H9 (cell line): ENCODE measurements at regions not wholly inside any gene's neighbourhood (a gene's known extent, or its start where the extent isn't known, plus 50 kb on each side); places are given as distances from the start of the nearest gene placed in this dataset.

Experiments
- DNase-seq: peaks from one replicate; pipeline ENCODE4 v3.0.0-alpha.2; 2017
- H2AFZ ChIP-seq: one replicate; pipeline ENCODE4 v1.6.1; 2013; ENCODE audit warnings: mild to moderate bottlenecking, low read length, control low read depth, moderate library complexity
- H2AK5ac ChIP-seq: 2 replicates; pipeline ENCODE4 v1.6.1; 2013; ENCODE audit warnings: low read length, control low read depth, mixed read lengths; ENCODE audit not compliant: insufficient read length
- H2BK120ac ChIP-seq: one replicate; pipeline ENCODE4 v1.6.1; 2013; ENCODE audit warnings: low read depth, mild to moderate bottlenecking, low read length, control low read depth, inconsistent platforms; ENCODE audit not compliant: poor library complexity, severe bottlenecking
- H2BK12ac ChIP-seq: 2 replicates; pipeline ENCODE4 v1.6.1; 2013; ENCODE audit warnings: low read length, control low read depth, mixed read lengths, low read depth; ENCODE audit not compliant: insufficient read length
- H2BK15ac ChIP-seq: 2 replicates; pipeline ENCODE4 v1.6.1; 2013; ENCODE audit warnings: low read depth, low read length, control low read depth
- H2BK20ac ChIP-seq: one replicate; pipeline ENCODE4 v1.6.1; 2013; ENCODE audit warnings: low read depth, mild to moderate bottlenecking, low read length, control low read depth, inconsistent platforms; ENCODE audit not compliant: poor library complexity, severe bottlenecking
- H2BK5ac ChIP-seq: 2 replicates; pipeline ENCODE4 v1.6.1; 2013; ENCODE audit warnings: low read length, control low read depth, mixed read lengths; ENCODE audit not compliant: insufficient read length
- H3K14ac ChIP-seq: 2 replicates; pipeline ENCODE4 v1.6.1; 2013; ENCODE audit warnings: low read length, control low read depth; ENCODE audit not compliant: insufficient read depth
- H3K18ac ChIP-seq: 2 replicates; pipeline ENCODE4 v1.6.1; 2013; ENCODE audit warnings: low read depth, mild to moderate bottlenecking, mixed read lengths, low read length, control low read depth; ENCODE audit not compliant: insufficient read length
- H3K23ac ChIP-seq: 2 replicates; pipeline ENCODE4 v1.6.1; 2013; ENCODE audit warnings: low read length, control low read depth, mixed read lengths, low read depth; ENCODE audit not compliant: insufficient read length
- H3K23me2 ChIP-seq: 2 replicates; pipeline ENCODE4 v1.6.1; 2013; ENCODE audit warnings: low read depth, mild to moderate bottlenecking, mixed read lengths, low read length, control low read depth; ENCODE audit not compliant: insufficient read length, poor library complexity, severe bottlenecking
- H3K27ac ChIP-seq: 2 replicates; pipeline ENCODE4 v1.5.1; 2013; ENCODE audit warnings: low read length, control low read depth, mixed read lengths, low read depth; ENCODE audit not compliant: insufficient read length
- H3K27me3 ChIP-seq: 2 replicates; pipeline ENCODE4 v1.6.1; 2013; ENCODE audit warnings: low read length, control low read depth, inconsistent platforms; ENCODE audit not compliant: insufficient read depth
- H3K4ac ChIP-seq: 2 replicates; pipeline ENCODE4 v1.6.1; 2013; ENCODE audit warnings: low read depth, mild to moderate bottlenecking, control low read depth, inconsistent platforms, low read length, moderate library complexity
- H3K4me1 ChIP-seq: 2 replicates; pipeline ENCODE4 v1.6.1; 2013; ENCODE audit warnings: low read length, control low read depth, inconsistent platforms; ENCODE audit not compliant: insufficient read depth
- H3K4me2 ChIP-seq: 2 replicates; pipeline ENCODE4 v1.6.1; 2013; ENCODE audit warnings: low read length, control low read depth, mixed read lengths; ENCODE audit not compliant: insufficient read length, insufficient read depth
- H3K56ac ChIP-seq: 2 replicates; pipeline ENCODE4 v1.6.1; 2013; ENCODE audit warnings: low read depth, mild to moderate bottlenecking, mixed read lengths, low read length, control low read depth; ENCODE audit not compliant: insufficient read length
- H3K79me1 ChIP-seq: 2 replicates; pipeline ENCODE4 v1.6.1; 2013; ENCODE audit warnings: low read depth, mild to moderate bottlenecking, moderate library complexity, low read length, control low read depth, inconsistent platforms; ENCODE audit not compliant: insufficient read depth, poor library complexity, severe bottlenecking
- H3K79me2 ChIP-seq: 2 replicates; pipeline ENCODE4 v1.6.1; 2013; ENCODE audit warnings: low read length, control low read depth, inconsistent platforms; ENCODE audit not compliant: insufficient read depth
- H3K9ac ChIP-seq: 2 replicates; pipeline ENCODE4 v1.6.1; 2013; ENCODE audit warnings: low read length, control low read depth, mixed read lengths; ENCODE audit not compliant: insufficient read length; ENCODE audit errors: extremely low read depth
- H3K9me3 ChIP-seq: one replicate; pipeline ENCODE4 v1.6.1; 2013; ENCODE audit warnings: low read depth, low read length, inconsistent platforms; ENCODE audit not compliant: control insufficient read depth
- H3T11ph ChIP-seq: one replicate; pipeline ENCODE4 v1.6.1; 2013; ENCODE audit warnings: mild to moderate bottlenecking, low read length, control low read depth, inconsistent platforms
- H4K20me1 ChIP-seq: one replicate; pipeline ENCODE4 v1.6.1; 2013; ENCODE audit not compliant: control insufficient read depth, insufficient read length, insufficient read depth
- H4K5ac ChIP-seq: 2 replicates; pipeline ENCODE4 v1.6.1; 2013; ENCODE audit warnings: low read depth, mild to moderate bottlenecking, mixed read lengths, low read length, control low read depth; ENCODE audit not compliant: insufficient read length
- H4K8ac ChIP-seq: replicated peaks from 2 replicates; pipeline ENCODE4 v1.6.1; 2013; ENCODE audit warnings: low read length, control low read depth, mixed read lengths, low read depth; ENCODE audit not compliant: insufficient read length
- H4K91ac ChIP-seq: 2 replicates; pipeline ENCODE4 v1.6.1; 2013; ENCODE audit warnings: low read depth, mild to moderate bottlenecking, moderate library complexity, mixed read lengths, low read length, control low read depth; ENCODE audit not compliant: insufficient read length
- H3K27ac Mint-ChIP-seq, 3 experiments: 2 replicates in 2 of 3; 3 replicates in 1 of 3; pipeline ENCODE4 v1.8.0; 2020 to 2021; ENCODE audit warnings: mixed read lengths in 3 of 3, mild to moderate bottlenecking in 1 of 3, moderate library complexity in 1 of 3
- H3K27me3 Mint-ChIP-seq: 2 replicates; pipeline ENCODE4 v1.8.0; 2021; ENCODE audit warnings: low read depth, mild to moderate bottlenecking, moderate library complexity, mixed read lengths
- H3K36me3 Mint-ChIP-seq, 3 experiments: 2 replicates in 2 of 3; 3 replicates in 1 of 3; pipeline ENCODE4 v1.8.0; 2020 to 2021; ENCODE audit warnings: low read depth in 3 of 3, mixed read lengths in 3 of 3; ENCODE audit not compliant: insufficient read depth in 1 of 3
- H3K4me1 Mint-ChIP-seq, 2 experiments: 2 replicates each; pipeline ENCODE4 v1.8.0; 2020; ENCODE audit warnings: mixed read lengths in 2 of 2
- H3K4me3 Mint-ChIP-seq, 2 experiments: 2 replicates in 1 of 2; 3 replicates in 1 of 2; pipeline ENCODE4 v1.8.0; 2020 to 2021; ENCODE audit warnings: mild to moderate bottlenecking in 2 of 2, mixed read lengths in 2 of 2, moderate library complexity in 1 of 2
- H3K9me3 Mint-ChIP-seq, 2 experiments: 2 replicates in 1 of 2; 3 replicates in 1 of 2; pipeline ENCODE4 v1.8.0; 2020; ENCODE audit warnings: mild to moderate bottlenecking in 2 of 2, mixed read lengths in 2 of 2, moderate library complexity in 1 of 2
- CTCF ChIP-seq: fragments of 200-600 bp; sonication (generic); conservative IDR thresholded peaks from 3 replicates; pipeline ENCODE4 v1.8.0; 2021; ENCODE audit warnings: antibody characterized with exemption, mild to moderate bottlenecking
- WGBS: extraction: QIAGEN DNeasy Blood & Tissue Kit; methylation state at CpG from one replicate; pipeline ENCODE4 v1.1.7; 2013; ENCODE audit warnings: missing lambda C conversion rate, low lambda C conversion rate, mixed read lengths; ENCODE audit not compliant: insufficient read length; ENCODE audit errors: extremely low coverage; 5-methylcytosine and 5-hydroxymethylcytosine counted together

GRCh38 chr10:36248304-36248981, 606.3 kb upstream of the FZD8 start:
- Mint-ChIP-seq H3K4me3 (no peak overlapping the region), H3K27me3 (no peaks in the 10 kb centered on the region; the same call in 1 of the 2 replicates), H3K36me3 (no peaks in the 10 kb centered on the region; a peak in 1 of 7 replicates), H3K9me3 (no peaks in the 10 kb centered on the region), H3K4me1 (no peaks in the 10 kb centered on the region), H3K27ac (no peak overlapping the region)
- H3K4me1 ChIP-seq: no peaks in the 10 kb centered on the region
- no peak overlapping the region for H3K9ac ChIP-seq
- no peak for TF ChIP-seq CTCF
- no peak overlapping the region for H3K23ac ChIP-seq
- no peak overlapping the region for H2BK12ac ChIP-seq
- no peaks in the 10 kb centered on the region for H3K27me3 ChIP-seq
- no peak overlapping the region for H3K27ac ChIP-seq
- H4K91ac ChIP-seq: no peak overlapping the region
- no peak overlapping the region for H2AFZ ChIP-seq
- no CpG with 5 or more reads among the region's 5 CpGs for WGBS
- H3K79me1 ChIP-seq: no peaks in the 10 kb centered on the region
- H3K4me2 ChIP-seq: no peak overlapping the region
- no peaks in the 10 kb centered on the region for H4K20me1 ChIP-seq
- no peak overlapping the region for H2BK120ac ChIP-seq
- H3K14ac ChIP-seq: no peak overlapping the region
- no peak for DNase-seq
- no peak overlapping the region for H2BK5ac ChIP-seq
- no peak overlapping the region for H2BK20ac ChIP-seq
- H4K8ac ChIP-seq: no peak overlapping the region
- H3K4ac ChIP-seq: no peak overlapping the region
- no peak overlapping the region for H2BK15ac ChIP-seq
- H2AK5ac ChIP-seq: no peak overlapping the region
- H3K9me3 ChIP-seq: no peaks in the 10 kb centered on the region
- no peak overlapping the region for H3K18ac ChIP-seq
- H3K56ac ChIP-seq: no peak overlapping the region
- H3T11ph ChIP-seq: no peak overlapping the region
- no peaks in the 10 kb centered on the region for H3K23me2 ChIP-seq
- no peak overlapping the region for H4K5ac ChIP-seq
- H3K79me2 ChIP-seq: no peaks in the 10 kb centered on the region
